ENCODE measurements at regions not wholly inside any gene's neighbourhood (a gene's known extent, or its start where the extent isn't known, plus 50 kb on each side); places are given as distances from the start of the nearest gene placed in this dataset.

- in situ Hi-C loops (cut with MboI; ENCODE audit: low pct_unique_long_range_greater_than_20kb, low sequenced_read_pairs, unreplicated experiment) = no loop called here
- DNase-seq (ENCODE audit: low spot score) = no peak
- no peak for TF ChIP-seq CTCF (IDR thresholded peaks at IDR 0.05; ENCODE audit: extremely low read depth, insufficient read depth, missing control alignments)
Observed at GRCh38 chr18:37930640-37931039, 365.0 kb upstream of the CELF4 start.

- no peak for DNase-seq (ENCODE audit: low spot score)
- in situ Hi-C loops (cut with MboI; ENCODE audit: low pct_unique_long_range_greater_than_20kb, low sequenced_read_pairs, unreplicated experiment) = no loop called here
- TF ChIP-seq CTCF (IDR thresholded peaks at IDR 0.05; ENCODE audit: extremely low read depth, insufficient read depth, missing control alignments) = no peak
Observed at GRCh38 chr18:37922162-37922561, 356.6 kb upstream of the CELF4 start.

- no peak for DNase-seq (ENCODE audit: low spot score)
- no peak for TF ChIP-seq CTCF (IDR thresholded peaks at IDR 0.05; ENCODE audit: extremely low read depth, insufficient read depth, missing control alignments)
- in situ Hi-C loops (cut with MboI; ENCODE audit: low pct_unique_long_range_greater_than_20kb, low sequenced_read_pairs, unreplicated experiment) = no loop called here
Observed at GRCh38 chr18:37920865-37921264, 355.3 kb upstream of the CELF4 start.

GRCh38 chr18:37913051-37913450, 347.5 kb upstream of the CELF4 start:
- DNase-seq (ENCODE audit: low spot score) = no peak
- in situ Hi-C loops (cut with MboI; ENCODE audit: low pct_unique_long_range_greater_than_20kb, low sequenced_read_pairs, unreplicated experiment) = no loop called here
- no peak for TF ChIP-seq CTCF (IDR thresholded peaks at IDR 0.05; ENCODE audit: extremely low read depth, insufficient read depth, missing control alignments)

- TF ChIP-seq CTCF (IDR thresholded peaks at IDR 0.05; ENCODE audit: extremely low read depth, insufficient read depth, missing control alignments) = no peak
- in situ Hi-C loops (cut with MboI; ENCODE audit: low pct_unique_long_range_greater_than_20kb, low sequenced_read_pairs, unreplicated experiment) = no loop called here
- DNase-seq (ENCODE audit: low spot score) = no peak
Observed at GRCh38 chr18:37902344-37902743, 336.7 kb upstream of the CELF4 start.

GRCh38 chr18:37900326-37900725, 334.7 kb upstream of the CELF4 start:
- in situ Hi-C loops (cut with MboI; ENCODE audit: low pct_unique_long_range_greater_than_20kb, low sequenced_read_pairs, unreplicated experiment) = no loop called here
- no peak for DNase-seq (ENCODE audit: low spot score)
- no peak for TF ChIP-seq CTCF (IDR thresholded peaks at IDR 0.05; ENCODE audit: extremely low read depth, insufficient read depth, missing control alignments)

GRCh38 chr18:37889963-37890362, 324.4 kb upstream of the CELF4 start:
- in situ Hi-C loops (cut with MboI; ENCODE audit: low pct_unique_long_range_greater_than_20kb, low sequenced_read_pairs, unreplicated experiment) = no loop called here
- no peak for TF ChIP-seq CTCF (IDR thresholded peaks at IDR 0.05; ENCODE audit: extremely low read depth, insufficient read depth, missing control alignments)
- no peak for DNase-seq (ENCODE audit: low spot score)
